Body of pancreas (tissue), 4 donors: ENCODE measurements at regions not wholly inside any gene's neighbourhood (a gene's known extent, or its start where the extent isn't known, plus 50 kb on each side); places are given as distances from the start of the nearest gene placed in this dataset.

Experiments
- ATAC-seq: fragments of 150-250 bp; one replicate; pipeline ENCODE4 v1.9.1; 2016
- DNase-seq, 4 donors: peaks; one replicate each; pipeline ENCODE4 v3.0.0-alpha.2; 2019
- H3K27ac ChIP-seq, 4 donors: fragments of 200-600 bp; sonication (generic); 1 replicate in 3 of 4; 2 replicates in 1 of 4; pipeline versions ENCODE4 v1.5.1 to v1.6.1; 2016 to 2019; ENCODE audit warnings: mild to moderate bottlenecking in 1 of 4, mixed read lengths in 1 of 4, moderate library complexity in 1 of 4
- H3K27me3 ChIP-seq, 2 donors: fragments of 200-600 bp; sonication (generic); one replicate each; pipeline ENCODE4 v1.6.0; 2016; ENCODE audit warnings: mild to moderate bottlenecking in 1 of 2
- H3K36me3 ChIP-seq, 2 donors: fragments of 200-600 bp; sonication (generic); replicated peaks in 1 of 2; 2 replicates each; pipeline ENCODE4 v1.5.1; 2016; ENCODE audit warnings: low read depth in 2 of 2; ENCODE audit not compliant: insufficient read depth in 1 of 2
- H3K4me1 ChIP-seq: fragments of 200-600 bp; sonication (generic); one replicate; pipeline ENCODE4 v1.6.0; 2016
- H3K4me3 ChIP-seq, 2 donors: fragments of 200-600 bp; sonication (generic); 1 replicate in 1 of 2; 2 replicates in 1 of 2; pipeline ENCODE4 v1.5.1; 2016 to 2019
- H3K9me3 ChIP-seq, 3 donors: fragments of 200-600 bp; sonication (generic); 1 replicate in 2 of 3; 2 replicates in 1 of 3; pipeline ENCODE4 v1.5.1; 2016
- POLR2A ChIP-seq, 3 donors: fragments of 450-650 bp; IDR thresholded peaks; one replicate each; pipeline ENCODE4 v1.6.1; 2016; ENCODE audit warnings: antibody characterized with exemption in 3 of 3, mild to moderate bottlenecking in 2 of 3
- WGBS, 2 donors: methylation state at CpG; one replicate each; pipeline ENCODE4 v1.1.5; 2017; 5-methylcytosine and 5-hydroxymethylcytosine counted together
- intact Hi-C: fragments of 100-400 bp; cut with DNase I; formaldehyde crosslinking; loops from one replicate; pipeline ENCODE4 v1.15.1; 2023
- TF ChIP-seq, protein P1 (sequence below), 7 experiments: fragments of 450-650 bp in 4 of 7; fragments of 200-600 bp in 3 of 7; sonication (generic) in 3 of 7; IDR thresholded peaks; one replicate each; pipeline ENCODE4 v1.5.1; 2016 to 2019; ENCODE audit warnings: antibody characterized with exemption in 7 of 7

GRCh38 chr12:113577464-113578129, 105.9 kb upstream of the LHX5 start:
- TF ChIP-seq POLR2A (IDR thresholded peaks at IDR 0.05), result no peak
- TF ChIP-seq, protein P1, sequence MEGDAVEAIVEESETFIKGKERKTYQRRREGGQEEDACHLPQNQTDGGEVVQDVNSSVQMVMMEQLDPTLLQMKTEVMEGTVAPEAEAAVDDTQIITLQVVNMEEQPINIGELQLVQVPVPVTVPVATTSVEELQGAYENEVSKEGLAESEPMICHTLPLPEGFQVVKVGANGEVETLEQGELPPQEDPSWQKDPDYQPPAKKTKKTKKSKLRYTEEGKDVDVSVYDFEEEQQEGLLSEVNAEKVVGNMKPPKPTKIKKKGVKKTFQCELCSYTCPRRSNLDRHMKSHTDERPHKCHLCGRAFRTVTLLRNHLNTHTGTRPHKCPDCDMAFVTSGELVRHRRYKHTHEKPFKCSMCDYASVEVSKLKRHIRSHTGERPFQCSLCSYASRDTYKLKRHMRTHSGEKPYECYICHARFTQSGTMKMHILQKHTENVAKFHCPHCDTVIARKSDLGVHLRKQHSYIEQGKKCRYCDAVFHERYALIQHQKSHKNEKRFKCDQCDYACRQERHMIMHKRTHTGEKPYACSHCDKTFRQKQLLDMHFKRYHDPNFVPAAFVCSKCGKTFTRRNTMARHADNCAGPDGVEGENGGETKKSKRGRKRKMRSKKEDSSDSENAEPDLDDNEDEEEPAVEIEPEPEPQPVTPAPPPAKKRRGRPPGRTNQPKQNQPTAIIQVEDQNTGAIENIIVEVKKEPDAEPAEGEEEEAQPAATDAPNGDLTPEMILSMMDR (IDR thresholded peaks at IDR 0.05), result no peak
- H3K4me3 ChIP-seq, result no peak overlapping the region
- WGBS, 2 donors, result 18 to 27% methylated on average over 7 of the region's 7 CpGs
- peaks cover 0 to 20% (median 0%) of the 10 kb centered on the region in 3 donors for H3K9me3 ChIP-seq
- DNase-seq, result no peak
- H3K27ac ChIP-seq, result no peak overlapping the region
- H3K4me1 ChIP-seq, result no peaks in the 10 kb centered on the region
- H3K27me3 ChIP-seq, result peaks cover 0 to 5% of the 10 kb centered on the region in 2 donors
- intact Hi-C loops, result no loop called here
- ATAC-seq, result no peak
- no peaks in the 10 kb centered on the region for H3K36me3 ChIP-seq

- 53 to 58% methylated on average over 9 to 10 of the region's 10 CpGs for WGBS, 2 donors
- no peak for ATAC-seq
- H3K27me3 ChIP-seq, result peaks cover 0 to 5% of the 10 kb centered on the region in 2 donors
- H3K9me3 ChIP-seq, result peaks cover 0 to 6% (median 0%) of the 10 kb centered on the region in 3 donors
- H3K4me3 ChIP-seq, result no peak overlapping the region
- intact Hi-C loops, result no loop called here
- no peaks in the 10 kb centered on the region for H3K4me1 ChIP-seq
- H3K36me3 ChIP-seq, result no peaks in the 10 kb centered on the region
- H3K27ac ChIP-seq, result no peak overlapping the region
- no peak for TF ChIP-seq POLR2A (IDR thresholded peaks at IDR 0.05)
- TF ChIP-seq, protein P1 (IDR thresholded peaks at IDR 0.05), result no peak
- no peak for DNase-seq
These were observed 103.7 kb upstream of the LHX5 start for GRCh38 chr12:113575386-113575785.

GRCh38 chr12:113573148-113573547, 101.5 kb upstream of the LHX5 start:
- intact Hi-C loops, result no loop called here
- H3K27me3 ChIP-seq, result peaks cover 0 to 5% of the 10 kb centered on the region in 2 donors
- H3K9me3 ChIP-seq, result no peaks in the 10 kb centered on the region
- DNase-seq (no peak), ATAC-seq (no peak)
- no peaks in the 10 kb centered on the region for H3K4me1 ChIP-seq
- 67 to 71% methylated on average over 1 of the region's 1 CpG for WGBS, 2 donors
- no peak overlapping the region for H3K4me3 ChIP-seq
- no peak for TF ChIP-seq POLR2A (IDR thresholded peaks at IDR 0.05)
- TF ChIP-seq, protein P1 (IDR thresholded peaks at IDR 0.05), result no peak
- H3K27ac ChIP-seq, result no peak overlapping the region
- no peaks in the 10 kb centered on the region for H3K36me3 ChIP-seq

- TF ChIP-seq POLR2A (IDR thresholded peaks at IDR 0.05), result no peak
- TF ChIP-seq, protein P1 (IDR thresholded peaks at IDR 0.05), result no peak
- WGBS, 2 donors, result 56 to 59% methylated on average over 3 of the region's 3 CpGs
- Histone ChIP-seq H3K9me3 (no peaks in the 10 kb centered on the region), H3K27ac (no peak overlapping the region), H3K36me3 (no peaks in the 10 kb centered on the region), H3K27me3 (peaks cover 0 to 5% of the 10 kb centered on the region in 2 donors), H3K4me1 (no peaks in the 10 kb centered on the region), H3K4me3 (no peak overlapping the region)
- intact Hi-C loops, result no loop called here
- ATAC-seq (no peak), DNase-seq (no peak)
These were observed 100.0 kb upstream of the LHX5 start for GRCh38 chr12:113571713-113572112.

DNA sequence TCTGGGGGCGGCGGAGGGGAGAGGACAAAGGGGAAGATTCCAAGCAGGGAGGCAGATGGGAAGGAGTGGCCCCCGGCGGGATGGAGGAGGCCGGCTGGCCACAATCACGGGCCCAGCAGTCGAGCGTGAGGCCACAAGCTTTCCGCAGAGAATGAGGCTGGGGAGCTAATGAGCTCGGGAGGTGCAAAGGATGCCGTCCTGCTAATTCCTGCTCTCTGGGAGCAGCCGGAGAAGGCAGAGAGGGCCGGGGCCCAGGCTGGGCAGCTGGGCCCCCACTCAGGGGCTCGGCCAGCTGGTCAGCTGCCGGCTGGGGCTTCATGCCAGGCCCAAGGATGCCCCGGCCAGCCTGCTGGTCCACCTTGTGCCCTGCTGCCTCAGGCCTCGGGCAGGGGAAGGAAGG, 98.1 kb upstream of the LHX5 start:
- Histone ChIP-seq H3K4me1 (no peaks in the 10 kb centered on the region), H3K4me3 (no peak overlapping the region), H3K27me3 (no peaks in the 10 kb centered on the region), H3K27ac (no peak overlapping the region), H3K9me3 (no peaks in the 10 kb centered on the region), H3K36me3 (no peaks in the 10 kb centered on the region)
- DNase-seq (no peak), ATAC-seq (no peak)
- TF ChIP-seq, protein P1 (IDR thresholded peaks at IDR 0.05), result no peak
- no peak for TF ChIP-seq POLR2A (IDR thresholded peaks at IDR 0.05)
- 58 to 59% methylated on average over 13 to 17 of the region's 17 CpGs for WGBS, 2 donors
- intact Hi-C loops, result no loop called here
